HG03103 (cell line): ENCODE measurements at regions not wholly inside any gene's neighbourhood (a gene's known extent, or its start where the extent isn't known, plus 50 kb on each side); places are given as distances from the start of the nearest gene placed in this dataset.
A peak's percentile ranks its signal among the peaks of the same experiment; 100 is the strongest.
"Not testable (repeated sequence)": the region's sequence is repeated elsewhere in the genome, so short reads cannot be mapped to it uniquely, and the experiment has no call there.

ENCODE experiments used
- ATAC-seq: cut with Tn5 transposase; IDR thresholded peaks from one replicate; pipeline ENCODE4 v1.9.1; 2021; ENCODE audit warnings: low read depth; ENCODE audit not compliant: unreplicated experiment

DNA sequence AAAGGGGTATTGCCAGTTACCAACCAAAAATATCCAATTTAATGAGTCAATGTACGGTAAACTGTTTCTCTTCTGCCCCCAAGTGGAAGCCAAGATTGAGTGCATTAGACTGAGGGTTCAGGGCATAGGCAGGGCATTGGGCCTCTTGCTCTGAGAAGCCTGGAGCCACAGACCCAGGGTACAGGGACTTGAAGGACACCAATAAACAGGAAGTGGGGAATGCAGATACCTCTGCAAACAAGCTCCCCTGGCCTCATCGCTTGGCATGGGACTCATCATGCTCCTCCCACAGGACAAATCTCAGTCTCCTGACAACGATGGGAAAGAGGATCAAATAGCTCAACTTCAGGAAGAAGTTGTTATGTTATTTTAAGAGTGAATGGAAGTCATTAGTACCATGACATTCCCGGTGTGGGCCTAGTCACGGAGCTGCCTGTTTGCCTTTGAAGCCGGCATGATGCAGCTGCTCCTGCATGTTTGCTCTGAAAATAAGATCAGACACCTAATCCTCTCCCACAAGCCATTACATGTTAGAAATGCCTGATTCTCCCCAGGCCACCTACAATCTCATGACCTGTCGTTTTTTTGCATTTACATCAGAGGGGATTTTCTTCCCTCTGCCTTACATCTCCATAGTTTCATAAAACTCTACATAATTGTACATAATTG lies 224.2 kb downstream of the RCHY1 start:
- ATAC-seq, result no peak

DNA sequence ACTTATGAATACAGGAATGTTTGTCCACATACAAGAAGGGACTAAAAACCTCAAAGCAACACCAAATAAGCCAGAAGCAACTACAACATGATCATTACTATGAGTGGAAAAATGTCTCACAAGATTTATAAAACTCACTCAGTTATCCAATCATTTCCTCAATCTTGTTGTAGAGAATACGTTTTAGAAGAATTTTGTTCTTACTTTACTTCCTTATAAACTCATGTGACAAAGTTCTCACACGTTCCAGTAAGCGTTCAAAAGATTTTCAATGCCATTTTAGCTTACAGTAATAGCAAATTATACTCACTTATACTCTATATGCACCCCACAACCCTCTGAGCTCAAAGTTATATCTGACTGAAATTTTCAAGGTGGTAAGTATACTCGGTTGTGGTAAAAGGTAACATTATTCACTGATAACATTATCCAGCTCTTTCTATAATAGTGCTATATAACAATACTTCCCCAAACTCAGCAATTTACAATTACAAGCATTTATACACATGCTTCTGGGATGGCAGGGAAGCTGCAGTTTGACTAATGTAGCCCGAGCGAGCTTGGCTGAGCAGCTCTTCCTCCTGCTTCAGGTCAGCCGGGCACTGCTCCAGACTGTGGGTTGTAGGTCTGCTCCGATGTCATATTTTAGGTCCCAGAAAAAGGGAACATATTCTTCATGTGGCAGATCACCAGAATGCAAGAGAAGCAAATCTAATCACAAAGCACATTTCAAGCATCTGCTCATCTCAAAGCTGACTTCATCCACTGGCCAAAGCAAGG lies 226.3 kb downstream of the RCHY1 start:
- no peak for ATAC-seq

DNA sequence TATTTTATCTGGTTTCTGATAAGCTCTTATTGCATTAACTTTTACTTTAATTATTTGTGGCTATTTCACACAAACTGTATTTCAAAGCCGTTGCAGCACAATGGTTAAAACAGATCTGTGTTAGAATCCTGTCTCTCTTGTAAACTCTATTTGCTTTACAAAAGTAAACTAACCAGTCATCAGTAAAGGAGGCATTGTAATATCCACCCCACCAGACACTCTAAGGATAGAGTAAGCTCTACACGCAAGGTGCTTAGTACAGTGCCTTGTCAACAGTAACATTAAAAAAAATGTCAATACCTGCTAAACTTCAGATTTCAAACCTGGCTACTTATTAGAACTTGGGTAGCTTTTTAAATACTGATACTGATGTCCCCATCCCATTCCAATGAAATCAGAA lies 228.4 kb downstream of the RCHY1 start:
- ATAC-seq, result no peak

- ATAC-seq, result no peak
These were observed 229.4 kb downstream of the RCHY1 start for GRCh38 chr4:75284831-75285230.

GRCh38 chr4:75280461-75280860 lies 233.7 kb downstream of the RCHY1 start:
- ATAC-seq, result not testable (repeated sequence)

GRCh38 chr4:75259306-75259705 lies 254.9 kb downstream of the RCHY1 start:
- no peak for ATAC-seq

GRCh38 chr4:75255261-75255660 lies 258.9 kb downstream of the RCHY1 start:
- no peak for ATAC-seq

DNA sequence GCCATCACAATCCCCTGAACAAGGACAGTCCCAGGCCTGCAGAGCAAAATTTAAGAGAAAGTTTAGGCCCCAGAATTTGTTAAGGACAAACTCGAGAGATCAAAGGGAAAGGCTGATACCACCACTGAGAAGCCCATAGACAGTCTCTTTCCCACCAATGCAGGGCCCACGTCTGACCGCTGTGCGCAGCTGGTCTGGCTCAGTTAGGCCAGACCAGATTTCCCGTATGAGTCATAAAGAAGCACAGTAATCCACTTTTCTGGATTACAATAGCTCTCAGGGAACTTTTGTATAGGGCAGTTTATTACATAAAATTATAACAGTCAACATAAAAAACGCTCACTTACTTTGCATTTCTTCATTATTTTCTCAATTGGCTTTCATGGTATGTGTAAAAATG lies 259.5 kb downstream of the RCHY1 start:
- no peak for ATAC-seq

DNA sequence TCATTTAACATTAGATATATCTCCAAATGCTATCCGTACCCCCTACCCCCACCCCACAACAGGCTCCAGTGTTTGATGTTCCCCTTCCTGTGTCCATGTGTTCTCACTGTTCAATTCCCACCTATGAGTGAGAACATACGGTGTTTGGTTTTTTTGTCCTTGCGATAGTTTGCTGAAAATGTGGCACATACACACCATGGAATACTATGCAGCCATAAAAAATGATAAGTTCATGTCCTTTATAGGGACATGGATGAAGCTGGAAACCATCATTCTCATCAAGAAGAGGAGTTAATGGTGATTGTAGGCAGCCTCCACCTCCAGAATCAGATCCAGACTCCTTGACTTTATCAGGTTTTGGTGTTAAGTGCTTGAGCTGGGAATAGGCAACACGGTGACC lies 261.1 kb downstream of the RCHY1 start:
- not testable (repeated sequence) for ATAC-seq

GRCh38 chr4:75251547-75251946 lies 262.7 kb downstream of the RCHY1 start:
- peak; percentile 92 for ATAC-seq

- no peak for ATAC-seq
These were observed 264.5 kb downstream of the RCHY1 start for GRCh38 chr4:75249739-75250138.

DNA sequence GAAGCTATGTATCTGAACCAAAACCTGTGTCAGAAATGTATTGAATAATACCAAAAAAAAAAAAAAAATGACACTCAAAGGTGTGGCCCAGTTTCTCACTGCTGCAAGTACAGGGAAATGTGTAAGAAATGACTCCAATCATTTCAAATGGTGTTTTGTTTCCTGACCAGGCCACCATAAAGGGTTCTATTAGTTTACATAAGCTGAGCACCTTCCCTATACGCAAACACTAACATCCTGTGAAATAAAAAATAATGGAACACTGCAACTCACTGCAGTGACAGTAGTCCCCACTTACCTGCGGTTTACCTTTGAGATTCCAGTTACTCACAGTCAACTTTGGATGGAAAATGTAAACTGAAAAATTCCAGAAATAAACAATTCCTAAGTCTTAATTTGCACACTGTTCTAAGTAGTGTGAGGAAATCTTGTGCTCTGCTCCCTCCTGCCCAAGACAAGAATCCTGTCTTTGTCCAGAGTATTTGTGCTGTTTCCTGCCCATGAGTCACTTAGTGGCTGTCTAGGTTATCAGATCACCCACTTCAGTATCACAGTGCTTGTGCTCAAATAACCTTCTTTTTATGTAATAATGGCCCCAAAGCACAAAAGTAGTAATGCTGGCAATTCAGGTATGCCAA lies 265.3 kb downstream of the RCHY1 start:
- no peak for ATAC-seq

- no peak for ATAC-seq
These were observed 269.9 kb downstream of the RCHY1 start for GRCh38 chr4:75244325-75244724.

DNA sequence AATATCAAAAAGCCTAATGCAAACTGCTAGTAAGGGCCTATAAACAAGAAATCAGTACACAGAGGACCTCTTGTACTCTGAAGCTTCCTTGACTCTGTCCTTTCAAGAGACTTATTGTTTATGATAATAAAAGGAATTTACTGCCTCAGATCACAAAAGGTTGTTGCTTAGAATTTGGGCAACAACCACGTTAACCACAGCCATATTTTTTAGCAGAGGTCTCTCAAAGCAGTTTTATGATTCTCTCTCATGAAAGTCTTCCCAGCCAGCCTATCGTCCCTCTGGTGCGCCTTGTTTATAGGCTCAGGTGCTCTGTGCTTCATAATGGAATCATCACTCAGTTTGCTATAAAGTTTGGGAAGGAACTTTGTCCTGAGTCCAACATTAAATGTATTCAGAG lies 270.6 kb downstream of the RCHY1 start:
- ATAC-seq, result no peak

GRCh38 chr4:75235359-75235951 lies 278.7 kb downstream of the RCHY1 start:
- peak; percentile 100 for ATAC-seq

DNA sequence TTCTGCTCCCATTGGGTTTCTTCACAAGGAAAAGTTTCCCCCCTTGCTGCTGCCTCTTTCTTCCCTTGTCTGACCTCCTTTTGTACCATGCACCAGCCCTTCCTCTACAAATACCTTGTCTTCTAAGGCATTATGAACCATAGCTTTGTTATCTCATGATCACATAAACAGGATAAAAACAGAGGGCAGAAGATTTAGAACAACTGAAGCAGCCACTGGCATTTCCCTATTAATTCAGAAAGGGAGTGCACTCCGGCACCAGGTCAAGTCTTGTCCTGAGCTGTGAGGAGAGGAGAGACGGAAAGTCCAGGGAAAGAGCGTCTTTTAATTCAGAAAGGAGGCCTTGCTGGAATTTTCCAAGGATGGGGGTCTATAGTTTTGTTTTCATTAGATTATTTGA lies 281.7 kb downstream of the RCHY1 start:
- no peak for ATAC-seq

GRCh38 chr4:75229806-75230570 lies 284.2 kb downstream of the RCHY1 start:
- ATAC-seq, result no peak

DNA sequence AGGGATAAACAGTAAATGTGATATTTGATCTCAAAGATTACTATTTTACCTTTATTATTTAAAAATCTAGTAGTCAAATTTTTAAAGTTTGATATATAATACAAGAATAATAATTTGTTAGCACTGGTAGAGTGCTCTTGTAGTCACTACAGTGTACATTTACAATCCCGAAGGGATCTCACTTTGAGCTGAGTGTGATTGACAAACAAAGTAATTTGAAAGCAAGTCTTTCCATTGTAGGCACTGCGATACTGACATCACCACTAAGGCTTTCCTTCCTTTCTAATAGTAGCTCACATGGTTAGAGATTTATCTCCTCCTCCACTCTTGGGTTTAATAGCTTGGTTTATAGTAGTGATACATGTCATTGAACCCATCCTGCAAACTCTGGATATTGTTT lies 280.6 kb downstream of the PARM1 start:
- ATAC-seq, result no peak

GRCh38 chr4:75211422-75211821 lies 278.5 kb downstream of the PARM1 start:
- no peak for ATAC-seq

- ATAC-seq, result no peak
These were observed 275.0 kb downstream of the PARM1 start for GRCh38 chr4:75207902-75208301.

DNA sequence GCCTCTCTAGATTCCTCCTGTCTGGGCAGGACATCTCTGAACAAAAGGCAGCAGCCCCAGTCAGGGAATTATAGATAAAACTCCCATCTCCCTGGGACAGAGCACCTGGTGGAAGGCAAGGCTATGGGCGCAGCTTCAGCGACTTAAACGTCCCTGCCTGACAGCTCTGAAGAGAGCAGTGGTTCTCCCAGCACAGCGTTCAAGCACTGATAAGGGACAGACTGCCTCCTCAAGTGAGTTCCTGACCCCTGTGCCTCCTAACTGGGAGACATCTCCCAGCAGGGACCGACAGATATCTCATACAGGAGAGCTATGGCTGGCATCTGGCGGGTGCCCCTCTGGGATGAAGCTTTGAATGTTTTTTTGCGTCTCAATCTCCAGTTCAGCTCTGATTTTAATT lies 262.2 kb downstream of the PARM1 start:
- ATAC-seq, result no peak
